SK-N-SH (cell line): ENCODE measurements at regions not wholly inside any gene's neighbourhood (a gene's known extent, or its start where the extent isn't known, plus 50 kb on each side); places are given as distances from the start of the nearest gene placed in this dataset.

Experiments
- CTCF ChIA-PET: fragments of 300-600, 350-600 bp; formaldehyde crosslinking; extraction: SDS; loops from one replicate; lab custom pipeline; 2021; lab: Yijun Ruan, JAX
- POLR2A ChIA-PET: fragments of 350-600 bp; sonication (Branson Sonifier 250); formaldehyde crosslinking; extraction: SDS; loops from one replicate; lab custom pipeline; 2020; ENCODE audit warnings: antibody characterized with exemption, inconsistent platforms; lab: Yijun Ruan, JAX
- DNase-seq: peaks from one replicate; pipeline ENCODE4 v3.0.0; 2012
- H2AFZ ChIP-seq: fragments of 200-600 bp; sonication (generic); 2 replicates; pipeline ENCODE4 v1.8.1; 2016; ENCODE audit warnings: antibody characterized with exemption, mild to moderate bottlenecking, low read depth
- H3F3A ChIP-seq: fragments of 200-600 bp; sonication (generic); replicated peaks from 2 replicates; pipeline ENCODE3; 2016; ENCODE audit warnings: antibody characterized with exemption, mild to moderate bottlenecking; ENCODE audit not compliant: insufficient read depth
- H3K27ac ChIP-seq, 2 experiments: fragments of 200-500 bp in 1 of 2; fragments of 200-600 bp in 1 of 2; sonication (Bioruptor generic) in 1 of 2; sonication (generic), shearing (Covaris generic) in 1 of 2; 2 replicates each; pipeline versions ENCODE4 v1.5.1 to v1.6.1; 2014 to 2016; ENCODE audit warnings: low read depth in 2 of 2, inconsistent platforms in 1 of 2, low read length in 1 of 2, mild to moderate bottlenecking in 1 of 2, mixed read lengths in 1 of 2
- H3K27me3 ChIP-seq: fragments of 200-600 bp; sonication (generic), shearing (Covaris generic); 2 replicates; pipeline ENCODE4 v1.6.1; 2016; ENCODE audit warnings: mixed run types; ENCODE audit not compliant: insufficient read depth
- H3K36me3 ChIP-seq, 2 experiments: fragments of 200-500 bp in 1 of 2; fragments of 200-600 bp in 1 of 2; sonication (Bioruptor generic) in 1 of 2; sonication (generic) in 1 of 2; replicated peaks in 1 of 2; 2 replicates each; pipeline versions ENCODE3 to v1.5.1; 2014 to 2016; ENCODE audit warnings: low read length in 1 of 2, mild to moderate bottlenecking in 1 of 2; ENCODE audit not compliant: insufficient read depth in 2 of 2, control insufficient read depth in 1 of 2
- H3K4me1 ChIP-seq, 2 experiments: fragments of 200-500 bp in 1 of 2; fragments of 200-600 bp in 1 of 2; sonication (Bioruptor generic) in 1 of 2; sonication (generic), shearing (Covaris generic) in 1 of 2; 2 replicates each; pipeline versions ENCODE4 v1.5.1 to v1.6.1; 2014 to 2016; ENCODE audit warnings: low read depth in 1 of 2, low read length in 1 of 2, mixed run types in 1 of 2; ENCODE audit not compliant: insufficient read depth in 2 of 2, control insufficient read depth in 1 of 2
- H3K4me2 ChIP-seq: fragments of 200-600 bp; sonication (generic), shearing (Covaris generic); 2 replicates; pipeline ENCODE4 v1.6.1; 2017; ENCODE audit warnings: mixed run types
- H3K4me3 ChIP-seq, 2 experiments: fragments of 200-500 bp in 1 of 2; fragments of 200-600 bp in 1 of 2; sonication (Bioruptor generic) in 1 of 2; sonication (generic), shearing (Covaris generic) in 1 of 2; 2 replicates each; pipeline versions ENCODE4 v1.5.1 to v1.8.1; 2014 to 2016; ENCODE audit warnings: low read depth in 2 of 2, inconsistent platforms in 1 of 2, low read length in 1 of 2, mild to moderate bottlenecking in 1 of 2, mixed read lengths in 1 of 2, moderate library complexity in 1 of 2
- H3K79me2 ChIP-seq: fragments of 200-600 bp; sonication (generic); 2 replicates; pipeline ENCODE4 v1.8.1; 2017; ENCODE audit warnings: mild to moderate bottlenecking; ENCODE audit not compliant: insufficient read depth
- H3K9ac ChIP-seq: fragments of 200-600 bp; sonication (generic); 2 replicates; pipeline ENCODE4 v1.6.1; 2017; ENCODE audit warnings: mixed run types
- H3K9me2 ChIP-seq: fragments of 200-600 bp; sonication (generic); 2 replicates; pipeline ENCODE4 v1.6.1; 2017; ENCODE audit warnings: mixed run types
- H3K9me3 ChIP-seq: fragments of 200-600 bp; sonication (generic); 2 replicates; pipeline ENCODE4 v1.6.1; 2017; ENCODE audit warnings: mixed run types, mild to moderate bottlenecking, moderate library complexity
- H4K20me1 ChIP-seq: fragments of 200-600 bp; sonication (generic); 2 replicates; pipeline ENCODE4 v1.6.1; 2017; ENCODE audit warnings: mild to moderate bottlenecking, mixed run types; ENCODE audit not compliant: insufficient read depth
- CHD2 ChIP-seq: fragments of 150-350 bp; IDR thresholded peaks from 2 replicates; pipeline ENCODE4 v1.6.1; 2018; ENCODE audit warnings: low read length; ENCODE audit not compliant: partially characterized antibody
- ELF1 ChIP-seq: IDR thresholded peaks from 2 replicates; pipeline ENCODE4 v1.4.0; 2012
- EP300 ChIP-seq, 2 experiments: IDR thresholded peaks; 2 replicates each; pipeline versions ENCODE4 v1.4.0 to v1.6.1; 2012; ENCODE audit warnings: borderline replicate concordance in 1 of 2, low read depth in 1 of 2, low read length in 1 of 2
- FOXM1 ChIP-seq: IDR thresholded peaks from 2 replicates; pipeline ENCODE4 v1.4.0; 2012; ENCODE audit warnings: low read depth, mild to moderate bottlenecking
- GABPA ChIP-seq: IDR thresholded peaks from 2 replicates; pipeline ENCODE4 v1.4.0; 2012; ENCODE audit warnings: low read depth, mild to moderate bottlenecking
- GATA2 ChIP-seq: sonication (generic); formaldehyde crosslinking; IDR thresholded peaks from 2 replicates; pipeline ENCODE4 v1.5.0; 2020; ENCODE audit warnings: mild to moderate bottlenecking, missing genetic modification reagents
- JUND ChIP-seq: IDR thresholded peaks from 2 replicates; pipeline ENCODE4 v1.4.0; 2012
- MXI1 ChIP-seq: IDR thresholded peaks from 2 replicates; pipeline ENCODE4 v1.6.1; 2012; ENCODE audit warnings: mild to moderate bottlenecking, low read depth, low read length, improper control_type of control experiment
- NFIC ChIP-seq: IDR thresholded peaks from 2 replicates; pipeline ENCODE4 v1.4.0; 2012; ENCODE audit warnings: borderline replicate concordance
- REST ChIP-seq: IDR thresholded peaks from 2 replicates; pipeline ENCODE4 v1.6.1; 2012; ENCODE audit warnings: mild to moderate bottlenecking, low read depth, low read length, moderate library complexity
- RFX5 ChIP-seq: IDR thresholded peaks from 2 replicates; pipeline ENCODE4 v1.6.1; 2012; ENCODE audit warnings: mild to moderate bottlenecking, improper control_type of control experiment, low read length
- RXRA ChIP-seq: IDR thresholded peaks from 2 replicates; pipeline ENCODE4 v1.4.0; 2012; ENCODE audit warnings: low read depth, mild to moderate bottlenecking, borderline replicate concordance
- SIN3A ChIP-seq: IDR thresholded peaks from 2 replicates; pipeline ENCODE4 v1.6.1; 2012; ENCODE audit warnings: low read depth, mild to moderate bottlenecking, low read length, moderate library complexity, borderline replicate concordance
- TCF12 ChIP-seq: IDR thresholded peaks from 2 replicates; pipeline ENCODE4 v1.4.0; 2012
- USF1 ChIP-seq: IDR thresholded peaks from 2 replicates; pipeline ENCODE4 v1.4.0; 2012; ENCODE audit warnings: low read depth, borderline replicate concordance
- WGBS: methylation state at CpG from one replicate; pipeline ENCODE4 v1.1.6; 2017; ENCODE audit warnings: low lambda C conversion rate; 5-methylcytosine and 5-hydroxymethylcytosine counted together
- TF ChIP-seq, protein P1 (sequence below): IDR thresholded peaks from 2 replicates; pipeline ENCODE4; 2012
- TF ChIP-seq, protein P2 (sequence below): IDR thresholded peaks from 2 replicates; pipeline ENCODE4 v1.4.0; 2012; ENCODE audit warnings: low read depth, borderline replicate concordance

GRCh38 chr7:25946181-25946580 is 205.8 kb upstream of the NFE2L3 start:
- Histone ChIP-seq H3K4me2 (no peak overlapping the region), H2AFZ (no peak overlapping the region), H3K79me2 (no peaks in the 10 kb centered on the region), H3K36me3 (no peaks in the 10 kb centered on the region), H3K9me2 (no peaks in the 10 kb centered on the region), H3K9ac (no peak overlapping the region), H3K27me3 (peaks cover 26% of the 10 kb centered on the region), H3F3A (no peaks in the 10 kb centered on the region), H3K4me1 (peaks cover 0 to 8% of the 10 kb centered on the region in 2 experiments; a peak in 1 of 4 replicates)
- DNase-seq, result no peak
- CTCF ChIA-PET, result interaction anchor here (0.6 to 3.6 kb wide), 7 partner anchors 14 to 721 kb away, joined by 3 to 23 read pairs (median 3); no protein-coding TSS in a partner anchor
- WGBS, result 52% methylated on average over 4 of the region's 4 CpGs
- TF ChIP-seq REST (no peak), JUND (no peak), USF1 (no peak), RFX5 (no peak), GATA2 (CRISPR knock-in tag) (no peak), RXRA (no peak), TCF12 (no peak), GABPA (no peak), FOXM1 (no peak), CHD2 (no peak), MXI1 (no peak), ELF1 (no peak), NFIC (no peak), EP300 (IDR thresholded peaks at IDR 0.05; ENCODE audit: borderline replicate concordance in 1 of 2, low read depth in 1 of 2, low read length in 1 of 2) (no peak), SIN3A (no peak)
- TF ChIP-seq, protein P1, sequence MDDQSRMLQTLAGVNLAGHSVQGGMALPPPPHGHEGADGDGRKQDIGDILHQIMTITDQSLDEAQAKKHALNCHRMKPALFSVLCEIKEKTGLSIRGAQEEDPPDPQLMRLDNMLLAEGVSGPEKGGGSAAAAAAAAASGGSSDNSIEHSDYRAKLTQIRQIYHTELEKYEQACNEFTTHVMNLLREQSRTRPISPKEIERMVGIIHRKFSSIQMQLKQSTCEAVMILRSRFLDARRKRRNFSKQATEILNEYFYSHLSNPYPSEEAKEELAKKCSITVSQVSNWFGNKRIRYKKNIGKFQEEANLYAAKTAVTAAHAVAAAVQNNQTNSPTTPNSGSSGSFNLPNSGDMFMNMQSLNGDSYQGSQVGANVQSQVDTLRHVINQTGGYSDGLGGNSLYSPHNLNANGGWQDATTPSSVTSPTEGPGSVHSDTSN, result no peak
- TF ChIP-seq, protein P2, sequence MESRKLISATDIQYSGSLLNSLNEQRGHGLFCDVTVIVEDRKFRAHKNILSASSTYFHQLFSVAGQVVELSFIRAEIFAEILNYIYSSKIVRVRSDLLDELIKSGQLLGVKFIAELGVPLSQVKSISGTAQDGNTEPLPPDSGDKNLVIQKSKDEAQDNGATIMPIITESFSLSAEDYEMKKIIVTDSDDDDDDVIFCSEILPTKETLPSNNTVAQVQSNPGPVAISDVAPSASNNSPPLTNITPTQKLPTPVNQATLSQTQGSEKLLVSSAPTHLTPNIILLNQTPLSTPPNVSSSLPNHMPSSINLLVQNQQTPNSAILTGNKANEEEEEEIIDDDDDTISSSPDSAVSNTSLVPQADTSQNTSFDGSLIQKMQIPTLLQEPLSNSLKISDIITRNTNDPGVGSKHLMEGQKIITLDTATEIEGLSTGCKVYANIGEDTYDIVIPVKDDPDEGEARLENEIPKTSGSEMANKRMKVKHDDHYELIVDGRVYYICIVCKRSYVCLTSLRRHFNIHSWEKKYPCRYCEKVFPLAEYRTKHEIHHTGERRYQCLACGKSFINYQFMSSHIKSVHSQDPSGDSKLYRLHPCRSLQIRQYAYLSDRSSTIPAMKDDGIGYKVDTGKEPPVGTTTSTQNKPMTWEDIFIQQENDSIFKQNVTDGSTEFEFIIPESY, result no peak
- TF ChIP-seq, all 33 proteins: peak for 0
- H3K4me3 ChIP-seq, result no peak overlapping the region
- no peaks in the 10 kb centered on the region for H4K20me1 ChIP-seq
- no peaks in the 10 kb centered on the region for H3K9me3 ChIP-seq
- H3K27ac ChIP-seq, result no peak overlapping the region
- POLR2A ChIA-PET, result no interaction called here
